ENCODE measurements at regions not wholly inside any gene's neighbourhood (a gene's known extent, or its start where the extent isn't known, plus 50 kb on each side); places are given as distances from the start of the nearest gene placed in this dataset.

GRCh38 chr3:9311228-9311627 is 51.6 kb upstream of the THUMPD3 start:
- 0 out of 2 replicates have a peak, but pooled peaks have one; percentile 48 for TF ChIP-seq CEBPB (IDR thresholded peaks at IDR 0.05)
- TF ChIP-seq EP300 (IDR thresholded peaks at IDR 0.05; ENCODE audit: borderline replicate concordance), result no peak
